ENCODE measurements at regions not wholly inside any gene's neighbourhood (a gene's known extent, or its start where the extent isn't known, plus 50 kb on each side); places are given as distances from the start of the nearest gene placed in this dataset.

DNA sequence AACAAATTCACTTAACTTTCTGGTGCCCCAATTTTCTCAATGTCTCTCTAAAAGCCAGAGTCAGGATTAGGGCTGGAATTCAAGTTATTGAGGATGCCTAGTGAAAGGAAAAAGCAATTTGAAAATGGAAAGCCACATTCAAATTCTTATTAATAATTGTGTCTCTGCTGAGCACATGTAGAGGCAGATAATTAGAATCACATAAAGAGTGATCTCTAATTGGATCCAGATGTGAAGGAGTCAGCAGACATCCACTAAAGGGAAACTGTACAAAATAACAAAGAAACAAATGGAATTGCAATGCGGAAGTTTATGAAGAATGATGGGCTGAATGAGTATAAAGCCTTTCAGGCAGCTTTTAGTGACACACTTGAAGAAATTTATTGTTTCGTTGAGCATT lies 482.6 kb downstream of the TTLL7 start:
- no peak overlapping the region for H3K4me3 ChIP-seq (ENCODE audit: low read depth, low read length)
- no peaks in the 10 kb centered on the region for H3K79me2 ChIP-seq (ENCODE audit: control insufficient read depth, insufficient read depth, low read length, poor library complexity)
- peaks cover 5% of the 10 kb centered on the region for H3K79me1 ChIP-seq (ENCODE audit: low read length)
- no peak overlapping the region for H4K91ac ChIP-seq (ENCODE audit: low read depth, low read length)
- H3K27ac ChIP-seq (ENCODE audit: low read depth, low read length), result no peak overlapping the region
- H4K12ac ChIP-seq (ENCODE audit: low read depth, low read length), result no peak overlapping the region
- DNase-seq, result no peak
- WGBS (ENCODE audit: extremely low coverage, insufficient coverage, insufficient read length), result no CpG with 5 or more reads among the region's 2 CpGs
- no peaks in the 10 kb centered on the region for H3K27me3 ChIP-seq (ENCODE audit: insufficient read depth, low read length)
- no peak overlapping the region for H2AFZ ChIP-seq (ENCODE audit: insufficient read depth, low read length, poor library complexity)
- no peak overlapping the region for H3K9ac ChIP-seq (ENCODE audit: low read length)
- no peak overlapping the region for H2AK5ac ChIP-seq (ENCODE audit: low read length)
- H3K4me2 ChIP-seq (ENCODE audit: low read length), result no peak overlapping the region
- H3K14ac ChIP-seq (ENCODE audit: low read length), result no peak overlapping the region
- H2BK12ac ChIP-seq (ENCODE audit: low read length), result no peak overlapping the region
- no peak overlapping the region for H3K18ac ChIP-seq (ENCODE audit: low read length)
- no peak overlapping the region for H2BK120ac ChIP-seq (ENCODE audit: insufficient read depth, low read length, poor library complexity)
- H2BK5ac ChIP-seq (ENCODE audit: low read depth, low read length, poor library complexity), result no peak overlapping the region
- H4K8ac ChIP-seq (ENCODE audit: low read depth, low read length), result no peak overlapping the region
- no peaks in the 10 kb centered on the region for H3K9me3 ChIP-seq (ENCODE audit: insufficient read depth, low read depth, low read length)
- no peak overlapping the region for H3K4ac ChIP-seq (ENCODE audit: low read depth, low read length)
- no peak overlapping the region for H3K23ac ChIP-seq (ENCODE audit: low read length)
- H3K4me1 ChIP-seq (ENCODE audit: control insufficient read depth in 1 of 2, insufficient read depth in 2 of 2, low read length in 2 of 2), result no peaks in the 10 kb centered on the region
- no peaks in the 10 kb centered on the region for H3K36me3 ChIP-seq (ENCODE audit: control insufficient read depth in 1 of 2, insufficient read depth in 2 of 2, low read length in 2 of 2)

DNA sequence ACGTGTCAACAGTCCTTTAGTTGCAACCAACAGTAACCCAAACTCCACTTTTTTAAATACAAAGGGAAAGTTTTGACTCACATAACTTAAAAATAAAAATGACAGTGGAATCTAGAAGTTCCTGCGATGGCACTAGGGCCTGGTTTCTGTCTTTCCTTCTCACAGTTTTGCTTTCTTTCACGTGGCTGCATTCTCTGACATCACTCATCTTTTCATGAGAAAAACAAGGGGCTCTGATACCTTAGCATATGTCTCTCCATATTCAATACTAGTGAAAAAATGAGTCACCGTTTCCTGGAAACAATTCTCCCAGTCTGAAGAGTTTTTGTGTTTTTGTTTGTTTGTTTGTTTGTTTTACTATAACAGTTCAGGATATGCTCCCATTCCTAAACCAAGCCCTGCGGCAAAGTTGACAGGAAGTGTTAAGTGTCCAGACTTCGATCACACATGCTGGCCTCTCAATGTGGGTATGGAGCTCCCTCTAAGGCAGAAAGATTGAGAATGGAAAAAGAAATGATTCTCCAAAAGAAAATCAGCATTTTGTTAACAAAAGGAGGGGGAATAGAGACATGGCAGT lies 483.3 kb downstream of the TTLL7 start:
- H3K23ac ChIP-seq (ENCODE audit: low read length), result no peak overlapping the region
- H4K8ac ChIP-seq (ENCODE audit: low read depth, low read length), result no peak overlapping the region
- no peak overlapping the region for H3K4me2 ChIP-seq (ENCODE audit: low read length)
- H3K4ac ChIP-seq (ENCODE audit: low read depth, low read length), result no peak overlapping the region
- no peaks in the 10 kb centered on the region for H3K27me3 ChIP-seq (ENCODE audit: insufficient read depth, low read length)
- no peak overlapping the region for H4K12ac ChIP-seq (ENCODE audit: low read depth, low read length)
- no peak overlapping the region for H3K18ac ChIP-seq (ENCODE audit: low read length)
- H3K79me1 ChIP-seq (ENCODE audit: low read length), result peaks cover 5% of the 10 kb centered on the region
- H3K36me3 ChIP-seq (ENCODE audit: control insufficient read depth in 1 of 2, insufficient read depth in 2 of 2, low read length in 2 of 2), result no peaks in the 10 kb centered on the region
- H3K9ac ChIP-seq (ENCODE audit: low read length), result no peak overlapping the region
- no peak overlapping the region for H2BK5ac ChIP-seq (ENCODE audit: low read depth, low read length, poor library complexity)
- no peak overlapping the region for H3K4me3 ChIP-seq (ENCODE audit: low read depth, low read length)
- no peak overlapping the region for H3K14ac ChIP-seq (ENCODE audit: low read length)
- peak in 1 of 2 donors; percentile 62 for DNase-seq
- H2BK12ac ChIP-seq (ENCODE audit: low read length), result no peak overlapping the region
- H2BK120ac ChIP-seq (ENCODE audit: insufficient read depth, low read length, poor library complexity), result peak overlapping the region; percentile 2
- WGBS (ENCODE audit: extremely low coverage, insufficient coverage, insufficient read length), result no CpG with 5 or more reads among the region's 6 CpGs
- no peak overlapping the region for H2AK5ac ChIP-seq (ENCODE audit: low read length)
- H3K4me1 ChIP-seq (ENCODE audit: control insufficient read depth in 1 of 2, insufficient read depth in 2 of 2, low read length in 2 of 2), result no peaks in the 10 kb centered on the region
- no peak overlapping the region for H4K91ac ChIP-seq (ENCODE audit: low read depth, low read length)
- no peak overlapping the region for H3K27ac ChIP-seq (ENCODE audit: low read depth, low read length)
- no peaks in the 10 kb centered on the region for H3K79me2 ChIP-seq (ENCODE audit: control insufficient read depth, insufficient read depth, low read length, poor library complexity)
- no peaks in the 10 kb centered on the region for H3K9me3 ChIP-seq (ENCODE audit: insufficient read depth, low read depth, low read length)
- no peak overlapping the region for H2AFZ ChIP-seq (ENCODE audit: insufficient read depth, low read length, poor library complexity)

GRCh38 chr1:83512373-83513193 lies 486.3 kb downstream of the TTLL7 start:
- Histone ChIP-seq H3K9me3 (ENCODE audit: insufficient read depth, low read depth, low read length) (no peaks in the 10 kb centered on the region), H3K4ac (ENCODE audit: low read depth, low read length) (no peak overlapping the region), H3K4me3 (ENCODE audit: low read depth, low read length) (no peak overlapping the region), H4K12ac (ENCODE audit: low read depth, low read length) (no peak overlapping the region), H4K91ac (ENCODE audit: low read depth, low read length) (no peak overlapping the region), H2BK120ac (ENCODE audit: insufficient read depth, low read length, poor library complexity) (no peak overlapping the region), H3K27me3 (ENCODE audit: insufficient read depth, low read length) (no peaks in the 10 kb centered on the region), H3K4me1 (ENCODE audit: control insufficient read depth in 1 of 2, insufficient read depth in 2 of 2, low read length in 2 of 2) (peaks cover 0 to 4% of the 10 kb centered on the region in 2 experiments), H3K4me2 (ENCODE audit: low read length) (no peak overlapping the region), H2AFZ (ENCODE audit: insufficient read depth, low read length, poor library complexity) (no peak overlapping the region), H2BK12ac (ENCODE audit: low read length) (no peak overlapping the region), H3K23ac (ENCODE audit: low read length) (no peak overlapping the region), H3K14ac (ENCODE audit: low read length) (no peak overlapping the region), H3K79me2 (ENCODE audit: control insufficient read depth, insufficient read depth, low read length, poor library complexity) (no peaks in the 10 kb centered on the region), H3K36me3 (ENCODE audit: control insufficient read depth in 1 of 2, insufficient read depth in 2 of 2, low read length in 2 of 2) (no peaks in the 10 kb centered on the region), H2AK5ac (ENCODE audit: low read length) (no peak overlapping the region), H3K27ac (ENCODE audit: low read depth, low read length) (no peak overlapping the region), H4K8ac (ENCODE audit: low read depth, low read length) (no peak overlapping the region), H3K9ac (ENCODE audit: low read length) (no peak overlapping the region), H3K79me1 (ENCODE audit: low read length) (peaks cover 7% of the 10 kb centered on the region), H2BK5ac (ENCODE audit: low read depth, low read length, poor library complexity) (no peak overlapping the region), H3K18ac (ENCODE audit: low read length) (no peak overlapping the region)
- WGBS (ENCODE audit: extremely low coverage, insufficient coverage, insufficient read length), result no CpG with 5 or more reads among the region's 2 CpGs
- no peak for DNase-seq

DNA sequence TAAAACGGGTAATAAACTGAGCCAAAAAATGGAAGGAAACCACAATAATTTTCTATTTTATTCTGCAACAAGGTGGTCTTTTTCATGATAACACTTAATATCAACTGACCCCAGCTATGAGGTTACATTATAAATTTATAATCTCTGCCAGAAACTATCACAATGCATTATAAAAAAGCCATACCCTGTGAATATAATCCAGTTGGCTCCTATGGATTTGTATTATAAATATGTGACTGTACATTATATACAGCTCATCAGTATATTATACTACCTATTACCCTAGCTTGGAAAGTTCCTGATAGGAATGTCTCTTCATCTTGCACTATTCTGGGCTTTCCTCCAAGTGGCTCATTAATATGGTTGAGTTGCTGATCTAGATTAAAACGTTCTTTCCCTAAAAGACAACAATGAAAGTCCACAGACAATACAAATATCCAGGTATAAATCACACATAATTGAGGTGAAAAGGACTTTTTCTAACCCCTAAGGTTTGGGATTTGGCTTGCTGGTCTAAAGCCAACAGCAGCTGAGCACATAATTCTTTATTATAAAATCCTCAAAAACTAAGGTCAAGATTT lies 487.7 kb downstream of the TTLL7 start:
- no CpG with 5 or more reads among the region's 2 CpGs for WGBS (ENCODE audit: extremely low coverage, insufficient coverage, insufficient read length)
- no peaks in the 10 kb centered on the region for H3K9me3 ChIP-seq (ENCODE audit: insufficient read depth, low read depth, low read length)
- H4K91ac ChIP-seq (ENCODE audit: low read depth, low read length), result peak overlapping the region; percentile 61

More for the DNA sequence above, 487.7 kb downstream of the TTLL7 start:
- Histone ChIP-seq H3K79me1 (ENCODE audit: low read length) (peaks cover 7% of the 10 kb centered on the region), H2BK5ac (ENCODE audit: low read depth, low read length, poor library complexity) (no peak overlapping the region), H3K36me3 (ENCODE audit: control insufficient read depth in 1 of 2, insufficient read depth in 2 of 2, low read length in 2 of 2) (no peaks in the 10 kb centered on the region), H3K18ac (ENCODE audit: low read length) (no peak overlapping the region), H3K14ac (ENCODE audit: low read length) (no peak overlapping the region), H3K4me1 (ENCODE audit: control insufficient read depth in 1 of 2, insufficient read depth in 2 of 2, low read length in 2 of 2) (peaks cover 0 to 4% of the 10 kb centered on the region in 2 experiments), H3K23ac (ENCODE audit: low read length) (no peak overlapping the region), H4K8ac (ENCODE audit: low read depth, low read length) (no peak overlapping the region), H4K12ac (ENCODE audit: low read depth, low read length) (no peak overlapping the region), H2AK5ac (ENCODE audit: low read length) (no peak overlapping the region), H3K27ac (ENCODE audit: low read depth, low read length) (no peak overlapping the region), H3K27me3 (ENCODE audit: insufficient read depth, low read length) (no peaks in the 10 kb centered on the region), H3K4me3 (ENCODE audit: low read depth, low read length) (no peak overlapping the region), H2BK120ac (ENCODE audit: insufficient read depth, low read length, poor library complexity) (no peak overlapping the region), H3K4ac (ENCODE audit: low read depth, low read length) (no peak overlapping the region), H2BK12ac (ENCODE audit: low read length) (no peak overlapping the region), H3K9ac (ENCODE audit: low read length) (no peak overlapping the region), H3K4me2 (ENCODE audit: low read length) (no peak overlapping the region), H3K79me2 (ENCODE audit: control insufficient read depth, insufficient read depth, low read length, poor library complexity) (no peaks in the 10 kb centered on the region), H2AFZ (ENCODE audit: insufficient read depth, low read length, poor library complexity) (no peak overlapping the region)
- no peak for DNase-seq
